ENCODE measurements at regions not wholly inside any gene's neighbourhood (a gene's known extent, or its start where the extent isn't known, plus 50 kb on each side); places are given as distances from the start of the nearest gene placed in this dataset.

GRCh38 chr12:65631621-65632111 lies 192.6 kb upstream of the HMGA2 start:
- DNase-seq: no peak

DNA sequence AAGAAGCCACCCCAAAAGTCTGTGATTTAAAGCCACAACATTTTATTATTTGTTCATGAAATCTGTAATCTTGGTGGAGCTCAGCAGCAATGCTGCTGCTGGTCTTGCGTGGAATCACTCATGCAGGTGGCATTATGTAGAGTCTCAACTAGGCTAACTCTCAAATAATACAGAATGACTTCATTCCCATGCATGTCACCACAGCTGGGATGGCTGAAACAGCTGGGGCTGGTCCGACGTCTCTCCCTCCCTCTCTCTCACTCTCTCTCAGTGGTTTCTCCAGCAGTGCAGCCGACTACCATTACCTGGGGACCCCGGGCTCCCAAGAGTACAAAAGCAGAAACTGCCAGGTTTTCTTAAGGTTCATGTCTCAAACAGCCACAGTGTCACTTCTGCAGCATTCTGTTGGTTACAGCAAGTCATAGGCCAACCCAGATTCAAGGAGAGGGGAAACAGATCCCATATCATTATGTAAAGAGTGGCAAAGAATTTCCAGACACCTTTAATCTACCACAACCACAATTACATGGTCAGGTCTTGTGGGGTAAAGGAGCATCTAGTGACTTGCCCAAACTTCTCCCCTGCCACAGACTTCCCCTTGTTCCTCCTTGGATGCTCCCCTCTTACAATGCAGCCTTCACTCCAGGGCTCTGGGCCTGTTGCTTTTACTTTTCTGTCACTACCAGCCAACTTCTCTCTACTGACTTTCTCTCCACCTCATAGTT lies 192.0 kb upstream of the HMGA2 start:
- DNase-seq: no peak

DNA sequence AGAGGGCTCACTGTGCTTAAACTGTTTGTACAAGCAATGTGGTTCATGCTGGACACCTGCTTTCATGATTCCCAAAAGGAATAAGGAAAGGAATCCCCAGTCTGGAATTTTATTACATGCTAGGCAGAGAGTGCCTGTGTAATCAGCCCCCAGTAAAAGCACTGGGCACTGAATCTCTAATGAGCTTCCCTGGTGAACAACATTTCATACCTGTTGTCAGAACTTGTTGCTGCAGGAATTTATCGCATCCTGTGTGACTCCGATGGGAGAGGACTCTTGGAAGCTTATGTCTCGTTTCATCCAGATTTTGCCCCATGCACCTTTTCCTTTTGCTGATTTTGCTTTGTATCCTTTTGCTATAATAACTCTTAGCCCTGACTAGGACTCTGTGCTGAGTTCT lies 190.2 kb upstream of the HMGA2 start:
- no peak for DNase-seq

- no peak for DNase-seq
These were observed 189.5 kb upstream of the HMGA2 start for GRCh38 chr12:65634626-65635331.

GRCh38 chr12:65636436-65636835 lies 187.8 kb upstream of the HMGA2 start:
- no peak for DNase-seq

- no peak for DNase-seq
These were observed 187.1 kb upstream of the HMGA2 start for GRCh38 chr12:65637150-65637549.

DNA sequence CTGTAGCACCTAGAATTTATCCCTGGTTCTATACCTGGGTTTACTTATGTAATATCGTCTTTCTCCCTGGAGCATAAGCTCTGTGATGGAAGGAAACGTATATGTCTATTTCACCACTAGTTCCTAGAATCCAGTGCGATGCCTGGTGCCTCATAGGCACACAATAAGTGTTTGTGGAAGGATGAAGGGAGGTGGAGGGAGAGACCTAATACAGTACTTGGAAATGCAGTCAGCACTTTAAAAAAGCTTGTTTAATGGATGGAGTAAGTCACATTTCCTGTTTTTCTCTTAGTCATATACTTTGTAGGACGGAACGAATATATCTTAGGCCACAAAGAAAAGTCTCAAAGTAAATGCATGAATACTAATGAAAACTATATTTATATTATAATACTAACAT lies 186.5 kb upstream of the HMGA2 start:
- no peak for DNase-seq

GRCh38 chr12:65638324-65638723 lies 186.0 kb upstream of the HMGA2 start:
- DNase-seq: no peak

DNA sequence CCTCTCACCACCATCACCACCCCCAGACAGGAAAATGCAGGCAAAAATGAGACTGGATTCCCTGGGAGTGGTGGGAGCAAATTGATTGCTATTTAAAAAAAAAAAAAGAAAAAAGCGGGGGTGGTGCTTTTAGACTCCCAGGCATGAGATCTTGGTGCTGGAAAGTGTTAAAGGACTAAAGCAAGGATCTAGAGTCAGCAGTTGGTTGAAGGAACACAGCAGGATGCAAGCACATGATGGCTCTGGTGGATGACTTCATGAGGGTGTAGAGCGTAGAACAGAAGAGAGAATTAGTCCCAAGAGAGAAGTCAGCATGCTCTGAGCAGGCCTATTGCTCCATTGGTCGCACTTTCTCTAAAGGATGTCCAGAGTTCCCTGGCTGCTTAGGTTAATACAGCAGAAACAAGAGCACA lies 183.8 kb upstream of the HMGA2 start:
- DNase-seq: no peak

- no peak for DNase-seq
These were observed 182.1 kb upstream of the HMGA2 start for GRCh38 chr12:65642061-65642661.

GRCh38 chr12:65643171-65643570 lies 181.1 kb upstream of the HMGA2 start:
- no peak for DNase-seq

GRCh38 chr12:65643595-65644386 lies 180.5 kb upstream of the HMGA2 start:
- no peak for DNase-seq

DNA sequence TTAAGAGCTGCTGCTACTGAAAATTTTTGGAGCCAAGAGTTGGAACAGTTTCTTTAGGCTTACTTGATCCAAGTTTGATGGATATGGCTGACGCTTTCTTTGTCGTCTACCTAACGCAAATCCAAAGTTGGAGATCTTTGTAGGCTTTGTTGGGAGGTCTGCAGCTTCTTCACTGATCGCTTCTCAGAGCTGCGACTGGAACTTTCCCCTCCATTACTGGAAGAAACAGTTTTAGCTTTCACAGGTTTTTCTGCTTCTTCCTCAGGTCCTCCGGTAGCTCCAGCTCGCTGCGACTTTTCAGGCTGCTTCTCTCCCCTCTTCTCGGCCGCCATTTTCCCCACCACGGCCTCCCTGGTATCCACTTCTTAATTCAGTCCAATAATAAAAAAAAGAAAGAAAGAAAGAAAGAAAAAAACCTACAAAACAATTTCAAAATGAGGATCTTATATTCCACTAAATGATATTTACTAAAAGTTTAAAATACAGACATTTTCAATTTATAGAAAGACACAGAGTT lies 178.1 kb upstream of the HMGA2 start:
- DNase-seq: no peak

DNA sequence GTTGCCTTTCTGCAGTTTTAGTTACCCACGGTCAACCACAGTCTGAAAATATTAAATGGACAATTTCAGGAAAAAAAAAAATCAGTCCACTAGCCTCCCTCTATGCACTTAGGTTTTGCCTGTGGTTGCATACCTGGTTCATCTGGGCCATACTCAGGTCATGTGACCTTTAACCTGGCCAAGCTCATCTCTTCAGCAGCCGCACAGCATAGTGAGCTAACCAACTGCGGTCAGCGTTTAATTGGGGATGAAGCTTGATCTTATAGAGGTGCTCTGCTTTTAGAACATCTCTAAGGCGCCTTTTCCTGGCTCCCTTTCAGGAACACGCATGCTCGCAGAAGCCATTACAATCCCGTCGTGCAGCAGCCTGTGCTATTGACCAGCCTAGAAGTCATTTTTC lies 177.2 kb upstream of the HMGA2 start:
- no peak for DNase-seq

DNA sequence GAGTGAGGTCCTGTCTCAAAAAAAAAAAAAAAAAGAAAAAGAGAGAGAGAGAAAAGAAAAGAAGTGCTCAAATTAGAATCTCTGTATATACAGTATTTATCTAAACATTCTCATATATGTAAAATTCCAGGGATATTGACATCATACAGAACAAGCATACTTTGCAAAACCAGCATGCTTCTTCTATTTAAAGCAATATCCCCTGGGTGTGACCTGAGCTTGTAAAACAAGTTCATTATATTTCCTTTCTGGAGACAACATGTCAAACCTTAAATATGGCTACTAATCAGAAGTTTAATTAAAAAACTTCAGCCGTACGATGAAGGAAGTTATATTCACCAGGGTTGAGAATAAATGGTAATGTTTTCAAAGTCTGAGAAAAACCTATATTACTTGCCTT lies 175.8 kb upstream of the HMGA2 start:
- DNase-seq: no peak

GRCh38 chr12:65649126-65649525 lies 175.2 kb upstream of the HMGA2 start:
- DNase-seq: no peak

DNA sequence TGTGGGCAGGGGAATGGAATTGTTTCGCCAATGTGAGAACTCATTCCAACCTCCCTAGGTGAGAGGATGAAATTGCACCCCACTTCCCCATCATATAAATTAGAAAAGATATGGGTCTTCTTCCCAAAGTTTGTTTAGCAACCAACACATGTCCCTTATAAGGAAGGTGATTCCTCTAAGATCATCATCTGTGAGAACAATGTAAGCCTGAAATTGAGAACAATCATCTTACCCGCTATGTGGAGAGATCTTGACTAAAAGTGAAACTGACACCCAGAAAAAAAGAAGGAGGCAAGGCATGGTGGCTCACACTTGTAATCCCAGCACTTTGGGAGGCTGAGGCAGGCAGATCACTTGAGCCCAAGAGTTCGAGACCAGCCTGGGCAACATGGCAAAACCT lies 173.2 kb upstream of the HMGA2 start:
- DNase-seq: no peak

DNA sequence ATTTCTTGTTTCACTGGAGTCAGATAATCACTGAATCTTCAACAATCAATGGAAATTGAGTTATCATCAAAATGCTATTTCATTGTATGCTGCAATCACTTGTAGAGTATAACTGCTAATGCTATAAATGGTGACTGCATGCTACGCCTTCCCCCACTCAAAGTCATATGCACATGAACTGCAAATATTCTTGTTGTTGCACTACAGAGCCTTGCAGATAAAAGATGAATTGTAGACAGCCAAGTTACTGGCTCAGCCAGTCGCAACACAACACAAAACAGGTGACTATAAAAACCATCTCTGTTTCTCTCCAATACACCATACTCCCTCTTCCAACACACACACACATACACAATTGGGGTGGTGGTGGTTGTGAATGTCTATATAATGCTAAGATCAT lies 171.0 kb upstream of the HMGA2 start:
- DNase-seq: no peak

DNA sequence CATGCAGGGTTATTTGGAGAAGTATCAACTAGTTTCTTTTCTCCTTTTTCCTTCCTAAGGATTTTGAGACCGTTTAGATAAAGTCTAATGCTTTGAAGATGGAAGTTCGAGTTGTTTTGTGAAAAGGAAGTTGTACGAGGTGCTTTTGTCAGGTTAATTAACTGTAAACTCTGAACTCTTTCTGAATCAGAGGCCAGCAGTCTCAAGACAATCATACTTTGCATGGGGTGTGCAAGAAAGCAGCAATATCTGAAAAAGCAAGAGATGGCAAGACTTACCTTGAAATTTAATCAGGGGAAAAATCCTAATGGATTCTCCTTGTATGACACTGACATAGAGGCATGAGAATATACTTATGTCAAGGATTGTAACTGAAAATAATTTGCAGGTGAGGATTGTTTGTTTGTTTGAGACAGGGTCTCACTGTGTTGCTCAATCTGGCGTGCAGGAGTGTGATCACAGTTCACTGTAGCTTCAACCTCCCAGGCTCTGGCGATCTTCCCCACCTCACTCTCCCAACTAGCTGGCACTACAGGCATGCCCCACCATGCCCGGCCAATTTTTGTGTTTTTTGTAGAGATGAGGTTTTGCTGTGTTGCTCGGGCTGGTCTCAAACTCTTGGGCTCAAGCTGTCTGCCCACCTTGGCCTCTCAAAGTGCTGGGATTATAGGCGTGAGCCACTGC lies 170.2 kb upstream of the HMGA2 start:
- no peak for DNase-seq

DNA sequence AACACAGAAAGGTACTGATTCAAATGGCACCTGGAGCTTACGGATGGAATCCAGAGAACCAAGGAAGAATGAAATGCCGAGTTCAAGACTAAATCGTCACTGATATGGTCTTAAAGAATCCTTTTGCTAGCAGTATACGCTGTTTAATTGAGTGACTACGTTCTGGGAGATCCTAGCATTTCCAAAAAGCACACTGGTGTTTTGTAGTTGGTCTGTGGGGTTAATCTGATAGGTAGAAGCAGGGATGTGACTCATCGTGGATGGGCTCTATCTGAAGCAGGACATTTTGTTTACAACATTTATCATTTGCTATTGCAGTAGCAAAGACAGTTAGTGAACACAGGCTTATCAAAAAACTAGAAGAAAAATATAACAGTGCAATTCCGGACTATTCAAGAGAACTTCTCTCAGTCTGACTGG lies 169.2 kb upstream of the HMGA2 start:
- DNase-seq: no peak

GRCh38 chr12:65656156-65656882 lies 168.0 kb upstream of the HMGA2 start:
- DNase-seq: no peak

GRCh38 chr12:65656891-65657351 lies 167.4 kb upstream of the HMGA2 start:
- no peak for DNase-seq

Measured in NCI-H1092 treated with DMSO at 0.1 percent for 48 hours (cell line).